HG03025 (cell line): ENCODE measurements at regions not wholly inside any gene's neighbourhood (a gene's known extent, or its start where the extent isn't known, plus 50 kb on each side); places are given as distances from the start of the nearest gene placed in this dataset.
A peak's percentile ranks its signal among the peaks of the same experiment; 100 is the strongest.

Source experiments
- ATAC-seq: cut with Tn5 transposase; IDR thresholded peaks from one replicate; pipeline ENCODE4 v1.9.1; 2021; ENCODE audit warnings: mild to moderate bottlenecking, moderate library complexity; ENCODE audit not compliant: unreplicated experiment, low FRiP score

- ATAC-seq: no peak
Measured at GRCh38 chr6:122524056-122524455, 52.4 kb upstream of the SERINC1 start.

GRCh38 chr6:122530440-122531046 lies 58.9 kb upstream of the SERINC1 start:
- peak; percentile 94 for ATAC-seq

DNA sequence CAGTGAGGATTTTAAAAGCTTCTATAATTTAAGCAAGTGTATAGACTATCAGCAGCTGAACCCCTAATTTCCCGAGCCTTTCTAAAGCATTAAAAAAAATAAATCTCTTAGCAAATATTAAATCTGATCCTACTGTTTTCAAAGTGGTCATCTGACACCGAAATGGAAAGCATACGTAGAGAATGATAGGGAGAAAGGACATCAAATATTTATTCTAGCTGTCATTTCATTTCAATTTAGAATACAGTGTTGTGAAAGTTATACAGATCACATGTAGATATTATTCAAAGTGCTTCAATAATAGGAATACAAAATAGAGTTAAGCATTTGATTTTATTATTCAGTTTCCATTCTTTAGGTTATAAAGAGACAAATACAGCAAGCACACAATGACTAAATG lies 61.9 kb upstream of the PKIB start:
- no peak for ATAC-seq

DNA sequence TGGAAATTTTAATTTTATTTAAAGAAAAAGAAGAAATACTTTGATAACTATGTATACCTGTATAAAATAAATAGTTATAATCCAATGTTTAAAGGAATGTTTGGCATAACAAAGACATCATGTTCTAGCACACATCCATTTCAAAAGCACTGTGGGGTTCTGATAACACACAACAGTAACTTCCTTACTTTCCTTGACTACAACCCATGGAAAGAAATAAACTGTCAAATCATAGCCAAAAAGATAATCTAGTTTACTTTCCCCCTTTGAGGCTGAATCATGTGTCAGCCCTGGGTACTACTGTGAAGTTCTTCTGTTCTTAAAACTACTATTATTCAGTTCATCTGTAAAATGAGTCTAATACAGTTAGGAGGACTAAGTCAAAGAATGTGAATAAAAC lies 61.4 kb upstream of the PKIB start:
- no peak for ATAC-seq

- no peak for ATAC-seq
Measured at GRCh38 chr6:122553697-122554096, 56.5 kb upstream of the PKIB start.

GRCh38 chr6:122555561-122555960 lies 54.6 kb upstream of the PKIB start:
- no peak for ATAC-seq

DNA sequence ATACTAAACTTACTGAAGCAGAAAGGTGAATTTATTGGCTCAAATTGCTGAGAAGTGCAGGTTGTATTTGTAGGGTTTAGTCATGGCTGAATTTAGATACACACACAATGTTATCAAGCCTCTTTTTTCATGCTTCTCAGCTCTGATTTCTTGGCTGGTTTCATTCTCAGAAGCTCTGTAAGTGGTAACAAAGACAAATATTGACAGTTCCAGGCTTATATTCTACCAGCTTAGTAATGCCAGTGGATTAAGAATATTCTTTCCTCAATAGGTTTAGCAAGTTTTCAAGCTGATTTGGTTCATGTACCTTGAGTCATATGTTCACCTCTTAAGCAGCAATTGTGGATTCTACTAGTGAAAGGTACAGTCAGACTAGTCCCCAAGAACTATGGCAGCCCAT lies 52.1 kb upstream of the PKIB start:
- ATAC-seq: no peak
